Loucy (cell line): ENCODE measurements at regions not wholly inside any gene's neighbourhood (a gene's known extent, or its start where the extent isn't known, plus 50 kb on each side); places are given as distances from the start of the nearest gene placed in this dataset.

Experiments used
- H2AFZ ChIP-seq: fragments of 200-600 bp; sonication (generic); 2 replicates; pipeline ENCODE4 v1.6.0; 2016; ENCODE audit warnings: antibody characterized with exemption, mild to moderate bottlenecking, low read length, moderate library complexity
- H3F3A ChIP-seq: fragments of 200-600 bp; 2 replicates; pipeline ENCODE4 v1.6.0; 2016; ENCODE audit warnings: antibody characterized with exemption, low read depth, mild to moderate bottlenecking
- H3K27me3 ChIP-seq: fragments of 200-600 bp; sonication (generic); 2 replicates; pipeline ENCODE4 v1.6.1; 2014; ENCODE audit warnings: low read length, mild to moderate bottlenecking; ENCODE audit not compliant: insufficient read depth, poor library complexity, severe bottlenecking
- H3K36me3 ChIP-seq: fragments of 200-600 bp; sonication (generic); 2 replicates; pipeline ENCODE4 v1.6.1; 2016; ENCODE audit warnings: low read length; ENCODE audit not compliant: insufficient read depth
- H3K4me1 ChIP-seq: fragments of 200-600 bp; sonication (generic); 2 replicates; pipeline ENCODE4 v1.5.1; 2014; ENCODE audit warnings: low read length, mild to moderate bottlenecking; ENCODE audit not compliant: insufficient read depth, poor library complexity, severe bottlenecking
- H3K4me2 ChIP-seq: fragments of 200-600 bp; sonication (generic); 2 replicates; pipeline ENCODE4 v1.6.0; 2014; ENCODE audit warnings: antibody characterized with exemption, low read length, low read depth, mild to moderate bottlenecking; ENCODE audit not compliant: poor library complexity, severe bottlenecking
- H3K4me3 ChIP-seq: fragments of 200-600 bp; sonication (generic); 2 replicates; pipeline ENCODE4 v1.5.1; 2014; ENCODE audit warnings: low read length, mild to moderate bottlenecking, mixed read lengths; ENCODE audit not compliant: poor library complexity, severe bottlenecking
- H3K79me2 ChIP-seq: fragments of 200-600 bp; sonication (generic); 2 replicates; pipeline ENCODE4 v1.6.1; 2014; ENCODE audit warnings: low read length; ENCODE audit not compliant: insufficient read depth
- H3K9ac ChIP-seq: fragments of 200-600 bp; sonication (generic); 2 replicates; pipeline ENCODE4 v1.6.0; 2014; ENCODE audit warnings: mild to moderate bottlenecking, low read depth, low read length, moderate library complexity; ENCODE audit not compliant: poor library complexity, severe bottlenecking
- H3K9me2 ChIP-seq: fragments of 200-600 bp; sonication (generic); replicated peaks from 2 replicates; pipeline ENCODE4 v1.6.1; 2016; ENCODE audit warnings: low read depth, low read length, mixed read lengths
- H3K9me3 ChIP-seq: fragments of 200-600 bp; sonication (generic); 2 replicates; pipeline ENCODE4 v1.6.1; 2014; ENCODE audit warnings: mild to moderate bottlenecking, antibody characterized with exemption, low read length, low read depth; ENCODE audit not compliant: insufficient read depth
- H4K20me1 ChIP-seq: fragments of 200-600 bp; sonication (generic); 2 replicates; pipeline ENCODE4 v1.6.0; 2014; ENCODE audit warnings: antibody characterized with exemption, low read length, mild to moderate bottlenecking; ENCODE audit not compliant: insufficient read depth, poor library complexity, severe bottlenecking
- EZH2phosphoT487 ChIP-seq: fragments of 200-600 bp; IDR thresholded peaks from 2 replicates; pipeline ENCODE4 v1.6.1; 2018; ENCODE audit warnings: antibody characterized with exemption, mild to moderate bottlenecking, moderate library complexity, borderline replicate concordance
- TF ChIP-seq, protein P1 (sequence below): fragments of 200-600 bp; sonication (generic); conservative IDR thresholded peaks from 2 replicates; pipeline ENCODE4 v1.5.1; 2014; ENCODE audit warnings: mild to moderate bottlenecking, antibody characterized with exemption, low read length

DNA sequence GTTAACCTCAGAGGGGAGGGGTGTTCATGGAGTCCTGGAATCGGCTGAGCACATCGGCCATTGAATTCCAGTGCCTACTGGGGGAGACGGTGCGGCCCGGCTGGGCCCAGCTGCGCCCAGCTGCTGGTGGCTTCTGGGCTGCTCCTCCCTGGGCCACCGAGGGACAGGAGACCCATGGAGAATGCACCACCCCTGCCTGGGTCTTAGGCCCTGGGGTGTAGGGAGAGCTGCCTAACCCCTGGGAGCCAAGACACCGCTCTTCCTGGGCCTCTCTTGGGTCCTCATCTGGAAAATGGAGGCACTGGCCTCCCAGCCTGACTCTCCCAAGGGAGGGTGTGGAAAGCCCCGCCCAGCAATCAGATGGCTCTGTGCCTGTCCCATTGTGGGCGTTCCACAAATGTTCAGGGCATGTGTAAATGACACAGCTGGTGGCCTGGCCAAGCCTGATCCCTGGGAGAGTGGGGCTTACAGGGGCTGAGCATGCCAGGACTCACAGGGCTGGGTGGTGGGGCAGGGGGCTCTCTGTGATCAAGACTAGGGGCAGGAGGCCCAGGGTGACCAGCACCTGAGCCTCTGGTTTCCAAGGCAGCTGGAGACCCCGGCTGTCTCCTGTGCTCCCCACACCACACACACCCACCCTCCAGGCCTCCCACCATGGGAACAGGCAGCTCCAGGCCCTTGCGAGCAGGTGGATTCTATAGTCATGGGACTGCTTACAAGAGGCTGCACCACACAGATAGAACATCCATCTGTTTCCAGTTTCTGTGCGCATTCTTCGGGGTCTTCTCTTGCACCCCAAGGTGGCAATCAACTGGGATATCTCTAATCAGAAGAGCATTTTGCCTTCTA, 150.9 kb downstream of the URI1 start:
- H3K9ac ChIP-seq = no peak overlapping the region
- no peaks in the 10 kb centered on the region for H3K9me2 ChIP-seq
- no peaks in the 10 kb centered on the region for H3K36me3 ChIP-seq
- H3K79me2 ChIP-seq = no peaks in the 10 kb centered on the region
- no peaks in the 10 kb centered on the region for H3K27me3 ChIP-seq
- H3F3A ChIP-seq = no peaks in the 10 kb centered on the region
- no peak overlapping the region for H3K4me2 ChIP-seq
- H3K4me1 ChIP-seq = no peaks in the 10 kb centered on the region
- H3K9me3 ChIP-seq = no peaks in the 10 kb centered on the region
- TF ChIP-seq, protein P1, sequence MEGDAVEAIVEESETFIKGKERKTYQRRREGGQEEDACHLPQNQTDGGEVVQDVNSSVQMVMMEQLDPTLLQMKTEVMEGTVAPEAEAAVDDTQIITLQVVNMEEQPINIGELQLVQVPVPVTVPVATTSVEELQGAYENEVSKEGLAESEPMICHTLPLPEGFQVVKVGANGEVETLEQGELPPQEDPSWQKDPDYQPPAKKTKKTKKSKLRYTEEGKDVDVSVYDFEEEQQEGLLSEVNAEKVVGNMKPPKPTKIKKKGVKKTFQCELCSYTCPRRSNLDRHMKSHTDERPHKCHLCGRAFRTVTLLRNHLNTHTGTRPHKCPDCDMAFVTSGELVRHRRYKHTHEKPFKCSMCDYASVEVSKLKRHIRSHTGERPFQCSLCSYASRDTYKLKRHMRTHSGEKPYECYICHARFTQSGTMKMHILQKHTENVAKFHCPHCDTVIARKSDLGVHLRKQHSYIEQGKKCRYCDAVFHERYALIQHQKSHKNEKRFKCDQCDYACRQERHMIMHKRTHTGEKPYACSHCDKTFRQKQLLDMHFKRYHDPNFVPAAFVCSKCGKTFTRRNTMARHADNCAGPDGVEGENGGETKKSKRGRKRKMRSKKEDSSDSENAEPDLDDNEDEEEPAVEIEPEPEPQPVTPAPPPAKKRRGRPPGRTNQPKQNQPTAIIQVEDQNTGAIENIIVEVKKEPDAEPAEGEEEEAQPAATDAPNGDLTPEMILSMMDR = no peak
- no peak for TF ChIP-seq EZH2phosphoT487
- no peaks in the 10 kb centered on the region for H4K20me1 ChIP-seq
- H3K4me3 ChIP-seq = no peak overlapping the region
- H2AFZ ChIP-seq = no peak overlapping the region

DNA sequence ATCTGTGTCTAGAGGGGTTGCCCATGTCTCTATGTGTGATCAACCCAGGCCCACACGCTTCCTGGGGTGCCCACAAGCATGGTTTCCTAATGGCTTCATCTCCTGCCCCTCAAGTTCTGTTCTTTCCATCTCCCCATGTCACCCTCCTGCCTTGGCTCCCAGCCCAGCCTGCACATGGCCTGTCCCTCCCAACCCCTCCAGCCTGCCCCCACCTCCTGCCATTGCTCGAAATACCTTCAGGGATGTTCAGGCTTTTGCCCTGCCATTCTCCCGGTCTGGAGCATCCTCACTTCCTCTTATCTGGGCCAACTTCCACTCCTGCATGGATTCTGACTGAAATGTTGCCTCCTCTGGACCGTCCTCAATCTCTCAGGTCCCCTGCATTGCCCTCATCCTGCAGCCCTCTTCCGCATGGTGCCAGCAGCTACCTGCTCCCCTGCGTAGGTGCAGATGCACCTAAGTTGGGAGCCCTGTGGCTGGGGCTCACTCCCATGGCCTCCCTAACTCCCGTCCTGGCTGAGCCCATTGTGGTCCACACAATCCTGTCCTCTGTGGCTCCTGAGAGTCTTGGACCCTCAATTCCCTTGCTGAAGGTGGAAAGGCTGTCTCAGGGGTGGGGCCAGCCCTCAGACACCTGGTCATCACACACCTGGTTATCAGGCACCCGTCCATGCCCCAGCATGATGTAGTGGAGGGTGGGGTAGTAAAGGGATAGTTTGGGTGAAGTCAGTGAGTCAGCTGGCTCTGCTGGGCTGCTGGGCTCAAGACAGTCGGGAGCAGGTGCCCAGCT, 152.1 kb downstream of the URI1 start:
- Histone ChIP-seq H3K4me3 (no peak overlapping the region), H3K36me3 (no peaks in the 10 kb centered on the region), H3K79me2 (no peaks in the 10 kb centered on the region), H2AFZ (no peak overlapping the region), H3K9me2 (no peaks in the 10 kb centered on the region), H4K20me1 (no peaks in the 10 kb centered on the region), H3K9ac (no peak overlapping the region), H3F3A (no peaks in the 10 kb centered on the region), H3K4me2 (no peak overlapping the region), H3K27me3 (no peaks in the 10 kb centered on the region), H3K4me1 (no peaks in the 10 kb centered on the region), H3K9me3 (no peaks in the 10 kb centered on the region)
- TF ChIP-seq, protein P1 = no peak
- TF ChIP-seq EZH2phosphoT487 = no peak

DNA sequence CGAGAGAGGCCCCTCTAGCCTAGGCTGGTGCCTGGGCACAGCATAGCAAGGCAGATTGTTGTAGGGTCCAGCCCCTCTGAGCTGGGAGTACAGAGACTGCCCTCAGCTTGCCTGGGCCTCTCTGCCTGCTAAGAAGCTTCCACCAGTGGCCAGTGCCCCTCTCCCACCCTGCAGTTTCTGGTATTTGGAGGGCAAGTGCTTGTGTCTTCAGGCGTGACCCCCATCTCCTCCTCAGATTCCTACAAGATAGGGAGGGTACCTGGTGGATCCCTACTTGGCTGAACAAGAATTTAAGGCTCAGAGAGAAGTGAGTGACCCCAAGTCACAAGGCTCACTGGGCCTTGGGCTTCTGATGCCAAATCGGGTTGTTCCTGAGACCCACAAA, 152.7 kb downstream of the URI1 start:
- Histone ChIP-seq H3K9me3 (no peaks in the 10 kb centered on the region), H3K27me3 (no peaks in the 10 kb centered on the region), H3K9me2 (no peaks in the 10 kb centered on the region), H3K4me2 (no peak overlapping the region), H4K20me1 (no peaks in the 10 kb centered on the region), H3K79me2 (no peaks in the 10 kb centered on the region), H2AFZ (no peak overlapping the region), H3K4me3 (no peak overlapping the region), H3F3A (no peaks in the 10 kb centered on the region), H3K36me3 (no peaks in the 10 kb centered on the region), H3K4me1 (no peaks in the 10 kb centered on the region), H3K9ac (no peak overlapping the region)
- TF ChIP-seq, protein P1 = no peak
